Pancreas (tissue), 10 donors: ENCODE measurements at regions not wholly inside any gene's neighbourhood (a gene's known extent, or its start where the extent isn't known, plus 50 kb on each side); places are given as distances from the start of the nearest gene placed in this dataset.

Experiments
- ATAC-seq, 4 donors: fragments of 200-7000 bp; cut with Tn5 transposase; one replicate each; pipeline versions ENCODE4 v1.8.0 to v1.9.1; 2020; ENCODE audit warnings: mild to moderate bottlenecking in 4 of 4, moderate library complexity in 4 of 4
- DNase-seq, 6 donors: peaks; one replicate each; pipeline ENCODE4 v3.0.0-alpha.2; 2020
- FAIRE-seq: peaks from 2 replicates; lab custom pipeline; 2012; peaks lifted over from hg19 to GRCh38; lab: Jason Lieb, UNC
- H3K27ac ChIP-seq, 4 donors: fragments of 200-600 bp; sonication (generic); 1 replicate in 3 of 4; 2 replicates in 1 of 4; pipeline versions ENCODE4 v1.5.0 to v1.8.0; 2020
- H3K27me3 ChIP-seq, 4 donors: fragments of 200-600 bp; one replicate each; pipeline ENCODE4 v1.8.0; 2021
- H3K36me3 ChIP-seq, 3 donors: fragments of 200-600 bp; sonication (generic) in 1 of 3; one replicate each; pipeline versions ENCODE4 v1.5.0 to v1.8.0; 2020 to 2021
- H3K4me1 ChIP-seq, 3 donors: fragments of 200-600 bp; one replicate each; pipeline ENCODE4 v1.8.0; 2021
- H3K4me3 ChIP-seq, 4 donors: fragments of 200-600 bp; sonication (generic) in 2 of 4; one replicate each; pipeline versions ENCODE4 v1.5.0 to v1.8.0; 2020 to 2021
- H3K9me3 ChIP-seq, 4 donors: fragments of 200-600 bp; one replicate each; pipeline ENCODE4 v1.8.0; 2021
- CTCF ChIP-seq, 4 donors: fragments of 200-600 bp; sonication (generic) in 3 of 4; IDR thresholded peaks; one replicate each; pipeline versions ENCODE4 v1.5.0 to v1.8.0; 2021; ENCODE audit warnings: antibody characterized with exemption in 4 of 4
- WGBS, 2 donors: extraction: QIAGEN DNeasy Blood & Tissue Kit; methylation state at CpG; one replicate each; pipeline ENCODE4 v1.1.7; 2013; 5-methylcytosine and 5-hydroxymethylcytosine counted together
- intact Hi-C, 3 donors: fragments of 100-400 bp; cut with DNase I; formaldehyde crosslinking; loops; one replicate each; pipeline versions ENCODE4 v1.11.1 to v1.14.2; 2022
- donor health status: healthy with polysubstance abuse.
- donor health status: DM: no; HTN: no; CAD: no; lungs with moderate emphysema.
- donor health status: DM: no; HTN: no; CAD: no.
- donor health status: control.
- donor health status: control.
- donor health status: Bipolar disorder and iron deficiency.
- donor health status: DM: yes; HTN: yes; CAD: no.
- donor health status: DM: no; HTN: no; CAD: no.
- donor health status: DM: no; HTN: no; CAD: no.
- donor health status: DM: yes; HTN: yes; CAD: no.

GRCh38 chr7:145009876-145010275 lies 174.0 kb upstream of the TPK1 start:
- Histone ChIP-seq H3K9me3 (no peaks in the 10 kb centered on the region), H3K27me3 (no peaks in the 10 kb centered on the region), H3K4me1 (no peaks in the 10 kb centered on the region), H3K4me3 (no peak overlapping the region), H3K36me3 (no peaks in the 10 kb centered on the region), H3K27ac (no peak overlapping the region)
- ATAC-seq: no peak
- intact Hi-C loops: no loop called here
- DNase-seq: no peak
- 71 to 76% methylated on average over 3 of the region's 3 CpGs for WGBS, 2 donors
- TF ChIP-seq CTCF (IDR thresholded peaks at IDR 0.05): no peak
- FAIRE-seq: no peak

GRCh38 chr7:145005601-145006000 lies 169.7 kb upstream of the TPK1 start:
- H3K9me3 ChIP-seq: no peaks in the 10 kb centered on the region
- DNase-seq (no peak), FAIRE-seq (no peak), ATAC-seq (no peak)
- 54 to 70% methylated on average over 2 of the region's 2 CpGs for WGBS, 2 donors
- no peak overlapping the region for H3K4me3 ChIP-seq
- no peaks in the 10 kb centered on the region for H3K27me3 ChIP-seq
- intact Hi-C loops: no loop called here
- no peaks in the 10 kb centered on the region for H3K4me1 ChIP-seq
- no peak for TF ChIP-seq CTCF (IDR thresholded peaks at IDR 0.05)
- H3K27ac ChIP-seq: no peak overlapping the region
- H3K36me3 ChIP-seq: no peaks in the 10 kb centered on the region

GRCh38 chr7:144997512-144997911 lies 161.7 kb upstream of the TPK1 start:
- no peak for DNase-seq
- no peak for TF ChIP-seq CTCF (IDR thresholded peaks at IDR 0.05)
- ATAC-seq: no peak
- Histone ChIP-seq H3K9me3 (peaks cover 0 to 4% (median 0%) of the 10 kb centered on the region in 4 donors), H3K4me3 (no peak overlapping the region), H3K4me1 (no peaks in the 10 kb centered on the region), H3K27me3 (no peaks in the 10 kb centered on the region), H3K27ac (no peak overlapping the region), H3K36me3 (no peaks in the 10 kb centered on the region)
- no peak for FAIRE-seq
- intact Hi-C loops: no loop called here

- ATAC-seq: no peak
- no peak overlapping the region for H3K4me3 ChIP-seq
- no peaks in the 10 kb centered on the region for H3K36me3 ChIP-seq
- FAIRE-seq: no peak
- WGBS, 2 donors: 59 to 63% methylated on average over 2 of the region's 2 CpGs
- peaks cover 0 to 4% (median 0%) of the 10 kb centered on the region in 4 donors for H3K9me3 ChIP-seq
- no peak for TF ChIP-seq CTCF (IDR thresholded peaks at IDR 0.05)
- H3K4me1 ChIP-seq: no peaks in the 10 kb centered on the region
- no peak overlapping the region for H3K27ac ChIP-seq
- intact Hi-C loops: no loop called here
- H3K27me3 ChIP-seq: no peaks in the 10 kb centered on the region
- DNase-seq: no peak
Observed at GRCh38 chr7:144995495-144995894, 159.6 kb upstream of the TPK1 start.

- ATAC-seq (no peak), DNase-seq (no peak), FAIRE-seq (no peak)
- Histone ChIP-seq H3K27ac (no peak overlapping the region), H3K4me3 (no peak overlapping the region), H3K36me3 (no peaks in the 10 kb centered on the region), H3K9me3 (no peaks in the 10 kb centered on the region), H3K4me1 (no peaks in the 10 kb centered on the region), H3K27me3 (no peaks in the 10 kb centered on the region)
- intact Hi-C loops: loop anchor here in 1 of 3 donors (5.0 kb wide), 1 partner anchor 204 kb away; no protein-coding TSS in a partner anchor
- 32 to 35% methylated on average over 2 of the region's 2 CpGs for WGBS, 2 donors
- TF ChIP-seq CTCF (IDR thresholded peaks at IDR 0.05): no peak
Observed at GRCh38 chr7:144991041-144991440, 155.2 kb upstream of the TPK1 start.
